GM04504 (cell line): ENCODE measurements at regions not wholly inside any gene's neighbourhood (a gene's known extent, or its start where the extent isn't known, plus 50 kb on each side); places are given as distances from the start of the nearest gene placed in this dataset.
"Not testable (repeated sequence)": the region's sequence is repeated elsewhere in the genome, so short reads cannot be mapped to it uniquely, and the experiment has no call there.

Experiments
- DNase-seq: peaks from one replicate; pipeline ENCODE4 v3.0.0-alpha.2; 2012; ENCODE audit warnings: low read depth

DNA sequence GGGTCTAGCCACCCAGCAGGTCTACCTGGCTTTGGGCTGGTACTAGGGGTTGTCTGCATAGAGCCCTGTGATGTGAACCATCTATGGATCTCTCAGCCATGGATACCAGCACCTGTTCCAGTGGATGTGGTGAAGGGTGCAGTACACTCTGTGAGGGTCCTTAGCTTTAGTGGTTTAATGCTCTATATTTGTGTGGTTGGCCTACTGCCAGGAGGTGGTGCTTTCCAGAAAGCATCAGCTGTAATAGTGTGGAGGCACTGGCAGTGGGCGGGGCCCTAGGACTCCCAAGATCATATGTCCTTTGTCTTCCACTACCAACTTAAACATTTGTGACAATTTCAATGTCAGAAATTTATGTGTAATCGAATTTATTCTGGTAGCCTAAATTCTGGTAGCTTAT is 1065.1 kb downstream of the RPIA start:
- DNase-seq: not testable (repeated sequence)

DNA sequence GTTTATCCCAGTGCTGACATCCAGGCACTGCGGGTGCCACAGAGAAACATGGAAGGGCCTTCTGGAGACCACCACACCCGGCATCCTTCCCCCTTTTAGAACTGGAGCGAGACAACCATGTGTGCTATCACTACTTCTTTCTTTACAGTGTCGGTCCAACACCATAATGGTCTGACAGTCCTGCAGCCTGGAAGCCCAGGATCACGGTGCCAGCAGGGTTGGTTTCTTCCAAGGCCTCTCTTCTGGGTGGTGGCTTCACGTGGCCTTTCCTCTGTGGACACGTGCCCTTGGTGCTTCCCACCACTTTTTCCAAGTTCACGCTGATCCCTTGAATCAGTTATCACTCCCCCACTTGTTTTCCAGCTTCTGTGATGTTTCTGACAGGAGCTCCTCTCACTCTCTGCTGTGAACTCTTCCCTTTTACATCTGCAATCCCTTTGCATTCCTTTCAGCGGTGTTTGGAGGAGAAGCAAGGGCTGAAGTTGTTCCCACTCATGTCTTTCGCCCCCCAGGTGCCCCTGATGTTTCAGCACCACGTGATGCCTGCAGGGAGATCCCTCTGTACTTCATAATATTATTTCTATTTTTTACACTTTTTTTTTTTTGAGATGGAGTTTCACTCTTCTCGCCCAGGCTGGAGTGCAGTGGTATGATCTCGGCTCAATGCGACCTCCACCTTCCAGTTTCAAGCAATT is 1067.0 kb downstream of the RPIA start:
- not testable (repeated sequence) for DNase-seq

DNA sequence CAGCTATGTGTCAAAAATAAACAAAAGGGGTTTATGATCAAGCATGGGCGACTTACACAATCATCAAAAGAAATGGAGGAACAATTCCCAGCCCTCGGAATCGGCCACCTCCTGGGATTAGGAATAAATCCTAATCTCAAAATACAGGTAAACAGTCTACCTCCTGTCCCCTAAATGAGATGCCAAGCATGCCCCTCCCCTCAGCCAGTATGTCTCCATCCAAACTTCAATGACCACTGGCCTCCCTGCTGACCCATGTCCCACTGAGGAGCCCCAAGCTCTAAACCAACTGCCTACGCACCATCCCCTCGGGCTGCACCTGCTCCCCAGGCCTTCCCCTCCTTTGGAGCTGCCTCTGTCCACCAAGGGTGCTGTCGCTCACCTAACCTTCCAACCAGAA is 1069.3 kb downstream of the RPIA start:
- DNase-seq: not testable (repeated sequence)

- not testable (repeated sequence) for DNase-seq
These were observed 1069.7 kb downstream of the RPIA start for GRCh38 chr2:89761171-89761570.

GRCh38 chr2:89761863-89762262 is 1070.4 kb downstream of the RPIA start:
- DNase-seq: not testable (repeated sequence)

DNA sequence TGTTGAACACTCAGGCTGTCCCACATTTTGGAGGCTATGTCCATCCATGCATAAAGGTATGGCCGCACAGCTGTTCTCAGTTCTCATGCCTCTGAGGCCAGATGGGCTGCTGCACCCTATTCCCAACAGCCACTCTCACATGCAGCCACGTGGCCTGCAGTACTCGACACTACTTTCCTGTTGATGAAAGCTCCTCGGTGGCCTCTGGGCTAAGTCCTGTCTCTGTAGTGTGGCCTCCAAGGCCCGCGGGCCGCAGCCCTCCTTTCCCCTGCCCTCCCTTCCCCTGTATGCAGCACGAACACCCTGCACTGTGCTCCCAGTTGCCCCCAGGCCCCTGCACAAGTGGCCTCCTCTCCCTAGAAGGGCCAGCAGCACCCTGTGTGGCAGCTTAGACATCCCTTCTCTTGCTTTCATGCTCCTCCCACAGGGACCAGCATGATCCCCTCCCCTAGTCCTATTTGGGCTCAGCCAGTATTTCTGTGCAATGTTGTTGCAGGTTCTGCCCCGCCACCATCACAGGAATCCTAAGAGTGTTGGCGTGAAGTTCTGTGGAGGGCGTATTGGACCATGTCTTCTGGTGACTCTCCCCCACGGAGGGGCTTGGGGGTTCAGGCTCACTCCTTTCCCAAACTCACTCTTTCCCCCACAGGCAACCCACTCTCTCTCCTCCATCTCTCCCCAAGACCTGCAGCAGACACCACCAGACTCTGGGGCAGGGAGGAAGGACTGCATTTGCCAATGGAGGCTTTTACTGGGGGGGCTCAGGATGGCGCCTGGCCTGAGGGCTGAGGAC is 1071.2 kb downstream of the RPIA start:
- not testable (repeated sequence) for DNase-seq

GRCh38 chr2:89763254-89763580 is 1071.7 kb downstream of the RPIA start:
- no peak for DNase-seq

- no peak for DNase-seq
These were observed 1072.4 kb downstream of the RPIA start for GRCh38 chr2:89763581-89764485.

DNA sequence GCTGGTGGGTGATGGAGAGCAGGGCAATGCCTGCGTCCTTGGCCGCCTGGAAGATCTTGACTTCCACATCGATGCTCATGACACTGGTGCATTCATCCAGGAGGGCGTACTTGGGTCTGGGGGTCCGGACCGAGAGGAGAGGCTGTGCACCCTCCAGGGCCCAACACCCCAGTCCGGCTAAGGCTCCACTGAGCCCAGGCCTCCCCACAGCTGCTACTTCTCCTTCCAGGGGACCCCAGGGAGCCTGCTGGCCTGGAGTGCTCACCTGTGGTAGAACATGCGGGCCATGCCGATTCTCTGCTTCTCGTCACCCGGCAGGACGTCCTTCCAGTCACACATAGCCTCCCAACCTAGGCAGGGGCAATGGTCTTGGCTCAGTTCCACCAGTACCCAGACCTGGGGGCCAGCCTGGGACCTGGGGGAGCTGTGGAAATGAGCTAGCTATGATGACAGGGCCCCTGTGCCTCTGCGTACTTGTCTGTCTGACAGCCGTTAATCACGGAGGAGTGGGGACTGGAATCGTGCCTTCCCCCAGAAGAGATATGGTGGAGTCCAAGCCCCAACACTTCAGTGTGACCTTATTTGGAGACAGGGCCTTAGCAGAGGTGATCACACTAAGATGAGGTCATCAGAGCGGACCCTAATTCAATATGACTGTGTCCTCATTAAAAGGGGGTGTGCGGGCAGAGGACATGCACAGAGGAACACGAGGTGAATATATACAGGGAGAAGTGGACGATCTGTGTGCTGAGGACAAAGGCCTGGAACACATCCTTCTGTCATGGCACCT is 1073.3 kb downstream of the RPIA start:
- DNase-seq: not testable (repeated sequence)

DNA sequence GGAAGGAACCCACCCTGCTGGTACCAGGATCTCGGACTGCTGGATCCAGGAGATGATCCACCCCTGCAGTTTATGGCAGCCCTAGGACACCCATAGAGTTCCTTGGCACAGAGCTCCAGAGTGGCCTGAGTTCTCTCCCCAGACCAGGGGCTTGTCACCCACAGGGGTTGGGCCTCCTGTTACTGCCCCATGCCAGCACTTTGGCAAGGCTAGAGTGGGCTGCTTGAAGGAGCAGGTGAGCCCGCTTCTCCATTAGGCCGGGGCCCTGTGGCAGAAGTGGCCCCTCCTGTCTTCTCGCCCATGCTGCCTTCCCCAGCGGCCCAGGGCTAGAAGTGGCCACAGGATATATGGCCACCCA is 1073.9 kb downstream of the RPIA start:
- not testable (repeated sequence) for DNase-seq

DNA sequence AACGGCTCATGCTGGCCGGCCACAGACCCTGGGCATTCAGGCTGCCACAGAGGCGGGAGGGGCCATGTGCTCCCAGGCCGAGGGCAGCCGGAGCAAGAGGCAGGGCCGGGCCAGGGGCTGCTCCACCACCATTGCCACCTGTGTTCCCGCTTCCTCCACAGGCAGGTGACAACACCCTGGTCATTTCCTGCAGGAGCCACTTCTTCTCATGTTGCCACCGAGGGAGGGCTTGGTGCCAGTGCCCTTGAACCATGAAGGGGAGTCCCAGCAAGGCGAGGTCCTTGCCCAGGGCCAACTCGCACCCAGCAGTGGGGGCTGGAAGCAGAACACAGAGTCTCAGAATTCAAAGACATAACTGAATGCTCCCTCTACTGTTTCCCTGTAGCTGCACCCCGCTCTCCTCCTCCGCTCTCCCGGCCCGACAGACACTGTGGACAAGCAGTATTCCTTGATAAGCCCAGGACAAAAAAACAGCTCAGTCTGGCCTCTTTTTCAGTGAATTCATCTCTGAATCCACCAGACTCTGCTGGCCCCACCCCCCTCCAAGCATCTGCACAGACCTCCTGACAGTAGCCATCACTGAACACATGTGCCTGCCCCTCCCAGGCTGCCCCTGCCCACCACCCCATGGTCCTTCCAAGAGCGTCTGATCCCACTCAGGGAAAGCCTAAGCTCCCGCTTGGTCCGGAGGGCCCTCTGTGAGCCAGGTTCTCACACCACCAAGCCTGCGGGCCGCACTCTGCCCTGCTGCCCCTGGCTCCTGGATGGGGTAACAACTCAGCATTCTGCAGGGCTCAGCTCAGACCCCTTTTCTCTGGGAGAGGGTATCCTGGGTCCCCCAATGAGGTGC is 1074.9 kb downstream of the RPIA start:
- not testable (repeated sequence) for DNase-seq

DNA sequence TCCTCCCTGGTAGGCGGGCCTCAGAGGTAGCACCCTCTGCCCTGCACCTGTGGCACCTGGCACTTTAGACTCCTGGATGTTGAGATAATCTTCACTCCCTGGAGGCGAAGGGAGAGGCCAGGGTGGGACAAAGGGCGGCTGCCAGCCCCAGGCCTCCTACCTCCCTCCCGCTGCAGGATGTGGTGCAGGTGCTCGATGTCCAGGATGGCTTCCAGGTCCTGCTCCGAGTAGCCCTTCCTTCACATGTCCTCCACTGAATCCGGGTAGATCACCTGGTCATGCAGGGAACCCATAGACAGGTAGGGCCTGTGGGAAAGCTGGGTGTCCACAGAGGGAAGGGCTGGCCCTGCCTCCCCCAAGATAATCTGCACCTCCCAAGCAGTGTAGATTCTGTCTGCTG is 1075.6 kb downstream of the RPIA start:
- DNase-seq: not testable (repeated sequence)

GRCh38 chr2:89767572-89768435 is 1076.3 kb downstream of the RPIA start:
- no peak for DNase-seq

GRCh38 chr2:89775885-89776284 is 1084.4 kb downstream of the RPIA start:
- DNase-seq: no peak

DNA sequence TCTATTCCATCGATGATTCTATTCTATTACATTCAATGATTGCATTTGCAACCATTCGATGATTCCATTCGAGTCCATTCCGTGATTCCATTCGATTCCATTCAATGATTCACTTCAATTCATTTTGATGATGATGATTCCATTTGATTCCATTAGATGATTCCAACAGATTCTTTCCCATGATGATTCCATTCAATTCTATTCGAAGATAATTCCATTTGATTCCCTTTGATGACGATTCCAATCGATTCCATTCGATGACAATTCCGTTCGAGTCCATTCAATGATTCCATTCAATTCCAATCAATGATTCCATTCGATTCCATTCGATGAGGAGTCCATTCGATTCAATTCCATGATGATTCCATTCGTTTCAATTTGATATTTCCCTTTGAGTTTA is 1088.8 kb downstream of the RPIA start:
- DNase-seq: no peak

- DNase-seq: no peak
These were observed 1090.5 kb downstream of the RPIA start for GRCh38 chr2:89781962-89782361.

DNA sequence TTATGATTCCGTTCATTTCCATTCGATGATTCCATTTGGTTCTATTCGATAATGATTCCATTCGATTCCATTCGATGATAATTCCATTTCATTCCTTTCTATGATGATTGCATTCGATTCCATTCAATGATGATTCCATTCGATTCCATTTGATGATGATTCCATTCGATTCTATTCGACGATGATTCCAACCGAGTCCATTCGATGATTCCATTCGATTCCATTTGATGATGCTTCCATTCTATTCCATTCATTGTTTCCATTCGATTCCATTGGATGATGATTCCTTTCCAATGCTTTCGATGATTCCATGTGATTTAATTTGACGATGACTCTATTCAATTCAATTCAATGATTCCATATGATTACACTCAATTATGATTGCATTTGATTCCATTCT is 1093.5 kb downstream of the RPIA start:
- no peak for DNase-seq

DNA sequence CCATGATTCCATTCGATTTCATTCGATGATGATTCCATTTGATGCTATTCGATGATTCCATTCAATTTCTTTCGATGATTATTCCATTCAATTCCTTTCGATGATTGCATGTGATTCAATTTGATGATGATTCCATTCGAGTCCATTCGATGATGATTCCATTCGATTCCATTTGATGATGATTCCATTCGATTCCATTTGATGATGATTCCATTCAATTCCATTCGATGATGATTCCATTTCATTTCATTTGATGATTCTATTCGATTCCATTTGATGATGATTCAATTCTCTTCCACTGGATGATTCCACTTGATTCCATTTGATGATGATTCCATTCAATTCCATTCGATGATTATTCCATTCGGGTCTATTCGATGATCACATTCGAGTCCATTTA is 1094.1 kb downstream of the RPIA start:
- not testable (repeated sequence) for DNase-seq

- not testable (repeated sequence) for DNase-seq
These were observed 1095.2 kb downstream of the RPIA start for GRCh38 chr2:89786642-89787041.

GRCh38 chr2:89795530-89795929 is 1104.1 kb downstream of the RPIA start:
- not testable (repeated sequence) for DNase-seq
